DND-41 (cell line): ENCODE measurements at regions not wholly inside any gene's neighbourhood (a gene's known extent, or its start where the extent isn't known, plus 50 kb on each side); places are given as distances from the start of the nearest gene placed in this dataset.

Experiments used
- EZH2 ChIP-seq: IDR thresholded peaks from 3 replicates; pipeline ENCODE4 v1.6.1; 2012; ENCODE audit warnings: borderline replicate concordance, low read depth, mild to moderate bottlenecking, moderate library complexity, low read length, inconsistent platforms; ENCODE audit not compliant: severe bottlenecking
- TF ChIP-seq, protein P1 (sequence below): IDR thresholded peaks from 2 replicates; pipeline ENCODE4 v1.5.1; 2012; ENCODE audit warnings: borderline replicate concordance, low read length, moderate library complexity, mild to moderate bottlenecking; ENCODE audit not compliant: poor library complexity, severe bottlenecking; ENCODE audit errors: extremely low read depth

DNA sequence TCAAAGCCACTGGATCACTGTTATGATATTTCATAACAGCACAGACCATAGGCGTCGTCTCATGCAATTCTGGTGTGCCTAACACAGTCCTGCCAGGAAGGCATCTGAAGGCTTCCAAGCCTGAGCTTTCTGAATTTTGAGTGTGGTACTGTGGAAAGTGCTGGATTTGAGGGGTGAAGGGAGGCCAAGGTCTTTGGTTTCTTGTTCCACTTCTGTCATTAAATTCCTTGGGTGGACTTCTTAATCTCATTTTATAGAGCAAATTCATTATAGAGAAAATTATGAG lies 441.3 kb upstream of the PIK3R1 start:
- TF ChIP-seq, protein P1, sequence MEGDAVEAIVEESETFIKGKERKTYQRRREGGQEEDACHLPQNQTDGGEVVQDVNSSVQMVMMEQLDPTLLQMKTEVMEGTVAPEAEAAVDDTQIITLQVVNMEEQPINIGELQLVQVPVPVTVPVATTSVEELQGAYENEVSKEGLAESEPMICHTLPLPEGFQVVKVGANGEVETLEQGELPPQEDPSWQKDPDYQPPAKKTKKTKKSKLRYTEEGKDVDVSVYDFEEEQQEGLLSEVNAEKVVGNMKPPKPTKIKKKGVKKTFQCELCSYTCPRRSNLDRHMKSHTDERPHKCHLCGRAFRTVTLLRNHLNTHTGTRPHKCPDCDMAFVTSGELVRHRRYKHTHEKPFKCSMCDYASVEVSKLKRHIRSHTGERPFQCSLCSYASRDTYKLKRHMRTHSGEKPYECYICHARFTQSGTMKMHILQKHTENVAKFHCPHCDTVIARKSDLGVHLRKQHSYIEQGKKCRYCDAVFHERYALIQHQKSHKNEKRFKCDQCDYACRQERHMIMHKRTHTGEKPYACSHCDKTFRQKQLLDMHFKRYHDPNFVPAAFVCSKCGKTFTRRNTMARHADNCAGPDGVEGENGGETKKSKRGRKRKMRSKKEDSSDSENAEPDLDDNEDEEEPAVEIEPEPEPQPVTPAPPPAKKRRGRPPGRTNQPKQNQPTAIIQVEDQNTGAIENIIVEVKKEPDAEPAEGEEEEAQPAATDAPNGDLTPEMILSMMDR, result no peak
- TF ChIP-seq EZH2, result no peak
